ENCODE measurements at regions not wholly inside any gene's neighbourhood (a gene's known extent, or its start where the extent isn't known, plus 50 kb on each side); places are given as distances from the start of the nearest gene placed in this dataset.

GRCh38 chr3:65284546-65284945 is 596.7 kb upstream of the ADAMTS9 start:
- DNase-seq (ENCODE audit: extremely low spot score, unreplicated experiment): no peak
- Mint-ChIP-seq H3K27me3 (peaks cover 21% of the 10 kb centered on the region), H3K4me3 (no peak overlapping the region), H3K36me3 (no peaks in the 10 kb centered on the region), H3K9me3 (peaks cover 3% of the 10 kb centered on the region), H3K4me1 (ENCODE audit: unreplicated experiment) (peaks cover 11% of the 10 kb centered on the region), H3K27ac (no peak overlapping the region)
- TF ChIP-seq CTCF (conservative IDR thresholded peaks at IDR 0.05): no peak

- H3K36me3 Mint-ChIP-seq: no peaks in the 10 kb centered on the region
- H3K27ac Mint-ChIP-seq: no peak overlapping the region
- peaks cover 3% of the 10 kb centered on the region for H3K9me3 Mint-ChIP-seq
- TF ChIP-seq CTCF (conservative IDR thresholded peaks at IDR 0.05): no peak
- peaks cover 39% of the 10 kb centered on the region for H3K27me3 Mint-ChIP-seq
- no peak overlapping the region for H3K4me3 Mint-ChIP-seq
- peaks cover under 1% of the 10 kb centered on the region for H3K4me1 Mint-ChIP-seq (ENCODE audit: unreplicated experiment)
- no peak for DNase-seq (ENCODE audit: extremely low spot score, unreplicated experiment)
Measured at GRCh38 chr3:65279225-65279782, 591.5 kb upstream of the ADAMTS9 start.

GRCh38 chr3:65277798-65278197 is 590.0 kb upstream of the ADAMTS9 start:
- Mint-ChIP-seq H3K27me3 (peaks cover 30% of the 10 kb centered on the region), H3K4me1 (ENCODE audit: unreplicated experiment) (no peaks in the 10 kb centered on the region), H3K36me3 (no peaks in the 10 kb centered on the region), H3K9me3 (peaks cover 3% of the 10 kb centered on the region), H3K4me3 (no peak overlapping the region), H3K27ac (no peak overlapping the region)
- no peak for TF ChIP-seq CTCF (conservative IDR thresholded peaks at IDR 0.05)
- DNase-seq (ENCODE audit: extremely low spot score, unreplicated experiment): no peak

- Mint-ChIP-seq H3K9me3 (no peaks in the 10 kb centered on the region), H3K4me1 (ENCODE audit: unreplicated experiment) (no peaks in the 10 kb centered on the region), H3K27me3 (peaks cover 26% of the 10 kb centered on the region), H3K36me3 (no peaks in the 10 kb centered on the region), H3K4me3 (no peak overlapping the region), H3K27ac (no peak overlapping the region)
- DNase-seq (ENCODE audit: extremely low spot score, unreplicated experiment): no peak
- no peak for TF ChIP-seq CTCF (conservative IDR thresholded peaks at IDR 0.05)
Measured at GRCh38 chr3:65276551-65276950, 588.8 kb upstream of the ADAMTS9 start.

- Mint-ChIP-seq H3K27me3 (peaks cover 10% of the 10 kb centered on the region), H3K9me3 (no peaks in the 10 kb centered on the region), H3K27ac (no peak overlapping the region), H3K4me3 (no peak overlapping the region), H3K4me1 (ENCODE audit: unreplicated experiment) (no peaks in the 10 kb centered on the region), H3K36me3 (no peaks in the 10 kb centered on the region)
- TF ChIP-seq CTCF (conservative IDR thresholded peaks at IDR 0.05): no peak
- no peak for DNase-seq (ENCODE audit: extremely low spot score, unreplicated experiment)
Measured at GRCh38 chr3:65268426-65268825, 580.6 kb upstream of the ADAMTS9 start.
